ENCODE measurements at regions not wholly inside any gene's neighbourhood (a gene's known extent, or its start where the extent isn't known, plus 50 kb on each side); places are given as distances from the start of the nearest gene placed in this dataset.

GRCh38 chr18:57276829-57277228, 75.5 kb upstream of the ST8SIA3 start:
- Mint-ChIP-seq H3K4me3 (ENCODE audit: low read depth, unreplicated experiment) (no peak overlapping the region), H3K4me1 (ENCODE audit: low read depth, unreplicated experiment) (peaks cover 58% of the 10 kb centered on the region), H3K27me3 (ENCODE audit: unreplicated experiment) (no peaks in the 10 kb centered on the region), H3K27ac (ENCODE audit: unreplicated experiment) (no peak overlapping the region), H3K9me3 (ENCODE audit: low read depth, unreplicated experiment) (no peaks in the 10 kb centered on the region), H3K36me3 (ENCODE audit: insufficient read depth, unreplicated experiment) (peaks cover 10% of the 10 kb centered on the region)
- CTCF ChIA-PET: no interaction called here
- TF ChIP-seq, protein P1, sequence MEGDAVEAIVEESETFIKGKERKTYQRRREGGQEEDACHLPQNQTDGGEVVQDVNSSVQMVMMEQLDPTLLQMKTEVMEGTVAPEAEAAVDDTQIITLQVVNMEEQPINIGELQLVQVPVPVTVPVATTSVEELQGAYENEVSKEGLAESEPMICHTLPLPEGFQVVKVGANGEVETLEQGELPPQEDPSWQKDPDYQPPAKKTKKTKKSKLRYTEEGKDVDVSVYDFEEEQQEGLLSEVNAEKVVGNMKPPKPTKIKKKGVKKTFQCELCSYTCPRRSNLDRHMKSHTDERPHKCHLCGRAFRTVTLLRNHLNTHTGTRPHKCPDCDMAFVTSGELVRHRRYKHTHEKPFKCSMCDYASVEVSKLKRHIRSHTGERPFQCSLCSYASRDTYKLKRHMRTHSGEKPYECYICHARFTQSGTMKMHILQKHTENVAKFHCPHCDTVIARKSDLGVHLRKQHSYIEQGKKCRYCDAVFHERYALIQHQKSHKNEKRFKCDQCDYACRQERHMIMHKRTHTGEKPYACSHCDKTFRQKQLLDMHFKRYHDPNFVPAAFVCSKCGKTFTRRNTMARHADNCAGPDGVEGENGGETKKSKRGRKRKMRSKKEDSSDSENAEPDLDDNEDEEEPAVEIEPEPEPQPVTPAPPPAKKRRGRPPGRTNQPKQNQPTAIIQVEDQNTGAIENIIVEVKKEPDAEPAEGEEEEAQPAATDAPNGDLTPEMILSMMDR (IDR thresholded peaks at IDR 0.05; ENCODE audit: unreplicated experiment): no peak
- intact Hi-C loops (cut with micrococcal nuclease; ENCODE audit: unreplicated experiment): no loop called here
- DNase-seq: no peak
- BruUV-seq (replicated peaks): no TSS peak

DNA sequence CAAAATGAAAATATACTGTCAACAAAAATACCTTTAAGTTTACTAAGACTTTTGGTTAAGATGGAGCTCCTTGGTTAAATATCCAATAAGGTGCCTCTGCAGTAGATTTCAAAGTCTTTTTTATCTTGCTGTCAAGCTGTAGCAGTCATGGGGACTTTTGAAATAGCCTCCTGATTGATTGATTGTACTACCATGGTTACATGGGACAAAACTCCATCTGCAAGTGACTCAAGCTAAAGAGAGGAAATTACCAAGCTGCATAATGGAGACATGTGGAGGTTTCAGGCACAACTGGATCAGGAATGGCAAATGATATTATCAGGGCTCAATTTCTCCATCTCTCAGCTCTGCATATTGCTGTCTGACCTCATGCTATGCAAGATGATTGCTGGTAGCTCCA, 73.4 kb upstream of the ST8SIA3 start:
- CTCF ChIA-PET: no interaction called here
- H3K36me3 Mint-ChIP-seq (ENCODE audit: insufficient read depth, unreplicated experiment): peaks cover 7% of the 10 kb centered on the region
- no peaks in the 10 kb centered on the region for H3K9me3 Mint-ChIP-seq (ENCODE audit: low read depth, unreplicated experiment)
- no peak for DNase-seq
- TF ChIP-seq, protein P1 (IDR thresholded peaks at IDR 0.05; ENCODE audit: unreplicated experiment): no peak
- H3K27ac Mint-ChIP-seq (ENCODE audit: unreplicated experiment): no peak overlapping the region
- BruUV-seq (replicated peaks): no TSS peak
- no peak overlapping the region for H3K4me3 Mint-ChIP-seq (ENCODE audit: low read depth, unreplicated experiment)
- peaks cover 37% of the 10 kb centered on the region for H3K4me1 Mint-ChIP-seq (ENCODE audit: low read depth, unreplicated experiment)
- intact Hi-C loops (cut with micrococcal nuclease; ENCODE audit: unreplicated experiment): no loop called here
- H3K27me3 Mint-ChIP-seq (ENCODE audit: unreplicated experiment): no peaks in the 10 kb centered on the region

- TF ChIP-seq, protein P1 (IDR thresholded peaks at IDR 0.05; ENCODE audit: unreplicated experiment): no peak
- CTCF ChIA-PET: no interaction called here
- DNase-seq: no peak
- no peaks in the 10 kb centered on the region for H3K27me3 Mint-ChIP-seq (ENCODE audit: unreplicated experiment)
- peaks cover 6% of the 10 kb centered on the region for H3K36me3 Mint-ChIP-seq (ENCODE audit: insufficient read depth, unreplicated experiment)
- H3K9me3 Mint-ChIP-seq (ENCODE audit: low read depth, unreplicated experiment): no peaks in the 10 kb centered on the region
- intact Hi-C loops (cut with micrococcal nuclease; ENCODE audit: unreplicated experiment): no loop called here
- no peak overlapping the region for H3K27ac Mint-ChIP-seq (ENCODE audit: unreplicated experiment)
- peaks cover 16% of the 10 kb centered on the region for H3K4me1 Mint-ChIP-seq (ENCODE audit: low read depth, unreplicated experiment)
- no peak overlapping the region for H3K4me3 Mint-ChIP-seq (ENCODE audit: low read depth, unreplicated experiment)
- no TSS peak for BruUV-seq (replicated peaks)
These were observed 70.8 kb upstream of the ST8SIA3 start for GRCh38 chr18:57281519-57281918.

DNA sequence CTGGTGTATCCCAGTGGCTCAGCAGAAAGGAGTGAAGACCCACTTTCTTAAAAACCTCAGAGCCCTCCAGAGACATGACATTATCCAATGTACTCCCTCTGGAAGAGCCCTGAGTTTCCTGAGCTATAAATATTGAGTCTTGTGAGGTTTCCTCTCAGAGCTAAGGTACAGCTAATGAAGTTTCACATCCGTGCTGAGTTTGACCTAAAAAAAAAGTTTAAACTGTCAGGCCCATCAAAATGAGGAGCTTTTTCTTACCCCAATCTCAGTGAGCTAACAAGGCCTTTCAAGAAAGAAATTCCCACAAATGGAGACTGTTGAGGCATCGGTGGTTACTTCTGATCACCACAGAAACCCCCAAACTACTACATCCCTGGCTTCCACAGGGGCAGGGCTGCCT, 65.4 kb upstream of the ST8SIA3 start:
- H3K27me3 Mint-ChIP-seq (ENCODE audit: unreplicated experiment): no peaks in the 10 kb centered on the region

More for the DNA sequence above, 65.4 kb upstream of the ST8SIA3 start:
- no peaks in the 10 kb centered on the region for H3K36me3 Mint-ChIP-seq (ENCODE audit: insufficient read depth, unreplicated experiment)
- intact Hi-C loops (cut with micrococcal nuclease; ENCODE audit: unreplicated experiment): no loop called here
- TF ChIP-seq, protein P1 (IDR thresholded peaks at IDR 0.05; ENCODE audit: unreplicated experiment): no peak
- peaks cover 4% of the 10 kb centered on the region for H3K9me3 Mint-ChIP-seq (ENCODE audit: low read depth, unreplicated experiment)
- no peak overlapping the region for H3K4me3 Mint-ChIP-seq (ENCODE audit: low read depth, unreplicated experiment)
- no peak overlapping the region for H3K27ac Mint-ChIP-seq (ENCODE audit: unreplicated experiment)
- DNase-seq: no peak
- peaks cover 10% of the 10 kb centered on the region for H3K4me1 Mint-ChIP-seq (ENCODE audit: low read depth, unreplicated experiment)
- CTCF ChIA-PET: no interaction called here
- BruUV-seq (replicated peaks): no TSS peak

Measured in Calu3 (cell line).